CD14-positive monocyte (primary cell): ENCODE measurements at regions not wholly inside any gene's neighbourhood (a gene's known extent, or its start where the extent isn't known, plus 50 kb on each side); places are given as distances from the start of the nearest gene placed in this dataset.

Experiments used
- DNase-seq, 3 donors: peaks; one replicate each; pipeline ENCODE4 v3.0.0-alpha.2; 2011 to 2022
- H2AFZ ChIP-seq: 2 replicates; pipeline ENCODE4 v1.6.0; 2012; ENCODE audit warnings: mild to moderate bottlenecking, low read depth, low read length, inconsistent platforms; ENCODE audit not compliant: insufficient read depth, poor library complexity, severe bottlenecking
- H3K27ac ChIP-seq, 2 donors: 1 replicate in 1 of 2; 2 replicates in 1 of 2; pipeline ENCODE4 v1.5.1; 2012 to 2013; ENCODE audit warnings: low read length in 2 of 2, control low read depth in 1 of 2, inconsistent platforms in 1 of 2, low read depth in 1 of 2, mild to moderate bottlenecking in 1 of 2
- H3K27me3 ChIP-seq, 2 donors: one replicate each; pipeline versions ENCODE4 v1.6.0 to v1.6.1; 2011 to 2013; ENCODE audit warnings: low read length in 2 of 2; ENCODE audit not compliant: control insufficient read depth in 2 of 2, insufficient read depth in 2 of 2
- H3K36me3 ChIP-seq, 2 donors: replicated peaks in 1 of 2; 1 replicate in 1 of 2; 2 replicates in 1 of 2; pipeline versions ENCODE4 v1.5.1 to v1.6.1; 2012 to 2013; ENCODE audit warnings: low read length in 2 of 2, control low read depth in 1 of 2, inconsistent platforms in 1 of 2, mild to moderate bottlenecking in 1 of 2; ENCODE audit not compliant: insufficient read depth in 2 of 2, control insufficient read depth in 1 of 2
- H3K4me1 ChIP-seq, 2 donors: 1 replicate in 1 of 2; 2 replicates in 1 of 2; pipeline versions ENCODE4 v1.5.1 to v1.6.1; 2012 to 2013; ENCODE audit warnings: low read length in 2 of 2, control low read depth in 1 of 2, inconsistent platforms in 1 of 2, mild to moderate bottlenecking in 1 of 2, moderate library complexity in 1 of 2; ENCODE audit not compliant: insufficient read depth in 2 of 2, control insufficient read depth in 1 of 2
- H3K4me2 ChIP-seq: replicated peaks from 2 replicates; pipeline ENCODE3; 2012; ENCODE audit warnings: low read length, moderate library complexity, mild to moderate bottlenecking; ENCODE audit not compliant: poor library complexity, severe bottlenecking; ENCODE audit errors: extremely low read depth
- H3K4me3 ChIP-seq, 3 experiments: fragments of 200-600 bp in 1 of 3; sonication (generic) in 1 of 3; replicated peaks in 1 of 3; 1 replicate in 2 of 3; 2 replicates in 1 of 3; pipeline ENCODE4 v1.5.1; 2011 to 2013; ENCODE audit warnings: low read length in 3 of 3, mild to moderate bottlenecking in 3 of 3, control low read depth in 2 of 3, low read depth in 2 of 3, inconsistent platforms in 1 of 3, moderate library complexity in 1 of 3
- H3K79me2 ChIP-seq: 2 replicates; pipeline ENCODE4 v1.6.0; 2012; ENCODE audit warnings: mild to moderate bottlenecking, control low read depth, inconsistent platforms, low read length, moderate library complexity; ENCODE audit not compliant: insufficient read depth
- H3K9ac ChIP-seq: 2 replicates; pipeline ENCODE4 v1.6.0; 2017; ENCODE audit warnings: low read length, mild to moderate bottlenecking; ENCODE audit not compliant: insufficient read depth, poor library complexity, severe bottlenecking
- H3K9me3 ChIP-seq, 2 donors: replicated peaks in 1 of 2; 1 replicate in 1 of 2; 2 replicates in 1 of 2; pipeline versions ENCODE4 v1.5.1 to v1.6.1; 2012 to 2013; ENCODE audit warnings: low read length in 2 of 2, control low read depth in 1 of 2; ENCODE audit not compliant: control insufficient read depth in 1 of 2, insufficient read depth in 1 of 2
- H4K20me1 ChIP-seq: 2 replicates; pipeline ENCODE4 v1.6.0; 2012; ENCODE audit warnings: mild to moderate bottlenecking, low read length, control low read depth, moderate library complexity; ENCODE audit not compliant: insufficient read depth
- H3K27ac Mint-ChIP-seq, 7 donors: one replicate each; pipeline ENCODE4 v1.8.0; 2020; ENCODE audit warnings: mild to moderate bottlenecking in 7 of 7, mixed read lengths in 7 of 7, moderate library complexity in 6 of 7, inconsistent platforms in 2 of 7
- H3K27me3 Mint-ChIP-seq, 3 donors: one replicate each; pipeline ENCODE4 v1.8.0; 2021 to 2022; ENCODE audit warnings: low read depth in 3 of 3, mild to moderate bottlenecking in 3 of 3, mixed read lengths in 3 of 3, moderate library complexity in 3 of 3, inconsistent platforms in 1 of 3
- H3K36me3 Mint-ChIP-seq, 2 donors: one replicate each; pipeline ENCODE4 v1.8.0; 2020; ENCODE audit warnings: mixed read lengths in 2 of 2, inconsistent platforms in 1 of 2, mild to moderate bottlenecking in 1 of 2
- H3K4me1 Mint-ChIP-seq: one replicate; pipeline ENCODE4 v1.8.0; 2020; ENCODE audit warnings: mild to moderate bottlenecking, mixed read lengths
- H3K4me3 Mint-ChIP-seq, 2 donors: one replicate each; pipeline ENCODE4 v1.8.0; 2020; ENCODE audit warnings: mild to moderate bottlenecking in 2 of 2, mixed read lengths in 2 of 2, moderate library complexity in 1 of 2
- H3K9me3 Mint-ChIP-seq, 7 donors: one replicate each; pipeline ENCODE4 v1.8.0; 2020 to 2022; ENCODE audit warnings: mixed read lengths in 7 of 7, mild to moderate bottlenecking in 6 of 7, moderate library complexity in 6 of 7, inconsistent platforms in 2 of 7
- CTCF ChIP-seq: fragments of 200-600 bp; IDR thresholded peaks from one replicate; pipeline ENCODE4 v1.8.0; 2022; ENCODE audit warnings: antibody characterized with exemption, mild to moderate bottlenecking
- WGBS: methylation state at CpG from one replicate; pipeline ENCODE4 v1.1.5; 2013; ENCODE audit warnings: missing lambda C conversion rate; ENCODE audit not compliant: insufficient coverage; 5-methylcytosine and 5-hydroxymethylcytosine counted together
- intact Hi-C, 2 donors: fragments of 100-400 bp; cut with micrococcal nuclease; formaldehyde crosslinking; loops; one replicate each; pipeline versions ENCODE4 v1.15.0 to v1.15.1; 2023

GRCh38 chr11:134862105-134862502 lies 450.1 kb upstream of the B3GAT1 start:
- Histone ChIP-seq H3K79me2 (no peaks in the 10 kb centered on the region), H3K27me3 (no peaks in the 10 kb centered on the region), H2AFZ (no peak overlapping the region), H3K36me3 (no peaks in the 10 kb centered on the region), H3K4me2 (no peak overlapping the region), H3K27ac (no peak overlapping the region), H3K4me3 (no peak overlapping the region), H3K4me1 (no peaks in the 10 kb centered on the region), H3K9me3 (no peaks in the 10 kb centered on the region), H3K9ac (no peak overlapping the region), H4K20me1 (no peaks in the 10 kb centered on the region)
- no peaks in the 10 kb centered on the region for H3K9me3 Mint-ChIP-seq
- no peak overlapping the region for H3K4me3 Mint-ChIP-seq
- WGBS, result no CpG with 5 or more reads among the region's 5 CpGs
- intact Hi-C loops, result no loop called here
- no peaks in the 10 kb centered on the region for H3K4me1 Mint-ChIP-seq
- TF ChIP-seq CTCF, result no peak
- H3K27ac Mint-ChIP-seq, result no peak overlapping the region
- no peaks in the 10 kb centered on the region for H3K36me3 Mint-ChIP-seq
- H3K27me3 Mint-ChIP-seq, result peaks cover 0 to 2% (median under 1%) of the 10 kb centered on the region in 3 donors
- DNase-seq, result no peak

- 95% methylated on average over 3 of the region's 15 CpGs for WGBS
- Histone ChIP-seq H3K36me3 (no peaks in the 10 kb centered on the region), H3K4me1 (no peaks in the 10 kb centered on the region), H4K20me1 (no peaks in the 10 kb centered on the region), H3K9me3 (no peaks in the 10 kb centered on the region), H3K4me2 (no peak overlapping the region), H3K27ac (no peak overlapping the region), H3K27me3 (no peaks in the 10 kb centered on the region), H3K9ac (no peak overlapping the region), H3K79me2 (no peaks in the 10 kb centered on the region), H3K4me3 (no peak overlapping the region), H2AFZ (no peak overlapping the region)
- H3K4me3 Mint-ChIP-seq, result no peak overlapping the region
- H3K4me1 Mint-ChIP-seq, result no peaks in the 10 kb centered on the region
- no peaks in the 10 kb centered on the region for H3K36me3 Mint-ChIP-seq
- intact Hi-C loops, result no loop called here
- no peak for DNase-seq
- H3K9me3 Mint-ChIP-seq, result no peaks in the 10 kb centered on the region
- TF ChIP-seq CTCF, result peak; percentile 20
- H3K27ac Mint-ChIP-seq, result no peak overlapping the region
- H3K27me3 Mint-ChIP-seq, result no peaks in the 10 kb centered on the region
Measured at GRCh38 chr11:134861490-134862104, 449.6 kb upstream of the B3GAT1 start.
